Inflammatory macrophage treated with lipopolysaccharide for 1 hour (primary cell): ENCODE measurements at regions not wholly inside any gene's neighbourhood (a gene's known extent, or its start where the extent isn't known, plus 50 kb on each side); places are given as distances from the start of the nearest gene placed in this dataset.
"Not testable (repeated sequence)": the region's sequence is repeated elsewhere in the genome, so short reads cannot be mapped to it uniquely, and the experiment has no call there.

Experiments
- DNase-seq, 2 donors: peaks; one replicate each; pipeline ENCODE4 v3.0.0-alpha.2; 2020 to 2022

GRCh38 chr20:12072954-12073264 lies 155.2 kb downstream of the BTBD3 start:
- DNase-seq = no peak

GRCh38 chr20:12074111-12074655 lies 156.5 kb downstream of the BTBD3 start:
- DNase-seq = peak; percentile 21 to 47

GRCh38 chr20:12076200-12076599 lies 158.5 kb downstream of the BTBD3 start:
- no peak for DNase-seq

- DNase-seq = no peak
Measured at GRCh38 chr20:12077875-12078274, 160.2 kb downstream of the BTBD3 start.

- DNase-seq = no peak
Measured at GRCh38 chr20:12079490-12079889, 161.8 kb downstream of the BTBD3 start.

GRCh38 chr20:12083269-12083668 lies 165.6 kb downstream of the BTBD3 start:
- no peak for DNase-seq

GRCh38 chr20:12084482-12084881 lies 166.8 kb downstream of the BTBD3 start:
- DNase-seq = no peak

- no peak for DNase-seq
Measured at GRCh38 chr20:12086359-12086758, 168.7 kb downstream of the BTBD3 start.

- peak; percentile 1 for DNase-seq
Measured at GRCh38 chr20:12090920-12091319, 173.2 kb downstream of the BTBD3 start.

- DNase-seq = peak; percentile 33 to 51
Measured at GRCh38 chr20:12093057-12093796, 175.5 kb downstream of the BTBD3 start.

- not testable (repeated sequence) for DNase-seq
Measured at GRCh38 chr20:12093797-12094190, 176.1 kb downstream of the BTBD3 start.

- DNase-seq = no peak
Measured at GRCh38 chr20:12095180-12095920, 177.7 kb downstream of the BTBD3 start.

GRCh38 chr20:12098421-12098820 lies 180.7 kb downstream of the BTBD3 start:
- no peak for DNase-seq

- DNase-seq = no peak
Measured at GRCh38 chr20:12108846-12109245, 191.2 kb downstream of the BTBD3 start.

GRCh38 chr20:12110274-12110673 lies 192.6 kb downstream of the BTBD3 start:
- DNase-seq = no peak

GRCh38 chr20:12110711-12111110 lies 193.0 kb downstream of the BTBD3 start:
- DNase-seq = no peak

GRCh38 chr20:12111431-12112088 lies 193.9 kb downstream of the BTBD3 start:
- DNase-seq = no peak

GRCh38 chr20:12112089-12112474 lies 194.4 kb downstream of the BTBD3 start:
- no peak for DNase-seq

- DNase-seq = no peak
Measured at GRCh38 chr20:12112665-12113064, 195.0 kb downstream of the BTBD3 start.

GRCh38 chr20:12113075-12113467 lies 195.4 kb downstream of the BTBD3 start:
- DNase-seq = no peak

GRCh38 chr20:12113468-12114371 lies 196.0 kb downstream of the BTBD3 start:
- no peak for DNase-seq

- not testable (repeated sequence) for DNase-seq
Measured at GRCh38 chr20:12129114-12129513, 211.4 kb downstream of the BTBD3 start.

- DNase-seq = not testable (repeated sequence)
Measured at GRCh38 chr20:12129532-12129931, 211.8 kb downstream of the BTBD3 start.
